Neural progenitor cell (in vitro differentiated cells): ENCODE measurements at regions not wholly inside any gene's neighbourhood (a gene's known extent, or its start where the extent isn't known, plus 50 kb on each side); places are given as distances from the start of the nearest gene placed in this dataset.

Experiments
- DNase-seq: peaks from one replicate; pipeline ENCODE4 v3.0.0-alpha.2; 2016; ENCODE audit warnings: low spot score
- H2AFZ ChIP-seq: fragments of 200-600 bp; sonication (generic); replicated peaks from 2 replicates; pipeline ENCODE4 v1.6.1; 2016; ENCODE audit warnings: antibody characterized with exemption
- H3F3A ChIP-seq: fragments of 200-600 bp; sonication (generic); 2 replicates; pipeline ENCODE4 v1.6.1; 2016; ENCODE audit warnings: antibody characterized with exemption, low read depth
- H3K27ac ChIP-seq: fragments of 200-600 bp; sonication (generic); 2 replicates; pipeline ENCODE4 v1.5.1; 2016; ENCODE audit warnings: mild to moderate bottlenecking
- H3K27me3 ChIP-seq: fragments of 200-600 bp; sonication (generic); 2 replicates; pipeline ENCODE4 v1.6.1; 2016; ENCODE audit warnings: mild to moderate bottlenecking, moderate library complexity
- H3K36me3 ChIP-seq: fragments of 200-600 bp; sonication (generic); 2 replicates; pipeline ENCODE4 v1.5.1; 2016
- H3K4me1 ChIP-seq: fragments of 200-600 bp; sonication (generic); 2 replicates; pipeline ENCODE4 v1.6.1; 2016; ENCODE audit warnings: mixed run types
- H3K4me2 ChIP-seq: fragments of 200-600 bp; sonication (generic); 2 replicates; pipeline ENCODE4 v1.6.1; 2016
- H3K4me3 ChIP-seq: fragments of 200-600 bp; sonication (generic); 2 replicates; pipeline ENCODE4 v1.5.1; 2016
- H3K79me2 ChIP-seq: fragments of 200-600 bp; sonication (generic); 2 replicates; pipeline ENCODE4 v1.6.1; 2016; ENCODE audit warnings: low read depth
- H3K9ac ChIP-seq: fragments of 200-600 bp; sonication (generic); 2 replicates; pipeline ENCODE4 v1.6.1; 2016
- H3K9me3 ChIP-seq: fragments of 200-600 bp; sonication (generic); 2 replicates; pipeline ENCODE4 v1.5.1; 2016; ENCODE audit warnings: low read depth
- H4K20me1 ChIP-seq: fragments of 200-600 bp; sonication (generic); 2 replicates; pipeline ENCODE4 v1.6.1; 2016; ENCODE audit warnings: low read depth
- H3K27ac Mint-ChIP-seq: 3 replicates; pipeline ENCODE4 v1.8.0; 2021; ENCODE audit warnings: mixed read lengths
- H3K27me3 Mint-ChIP-seq: 2 replicates; pipeline ENCODE4 v1.8.0; 2022; ENCODE audit warnings: low read depth, mild to moderate bottlenecking, inconsistent platforms, moderate library complexity, mixed read lengths; ENCODE audit not compliant: insufficient read depth
- H3K36me3 Mint-ChIP-seq: 3 replicates; pipeline ENCODE4 v1.8.0; 2021; ENCODE audit warnings: mixed read lengths
- H3K4me1 Mint-ChIP-seq: 3 replicates; pipeline ENCODE4 v1.8.0; 2021; ENCODE audit warnings: mixed read lengths
- H3K4me3 Mint-ChIP-seq: 3 replicates; pipeline ENCODE4 v1.8.0; 2021; ENCODE audit warnings: mild to moderate bottlenecking, moderate library complexity, mixed read lengths
- H3K9me3 Mint-ChIP-seq: 3 replicates; pipeline ENCODE4 v1.8.0; 2020; ENCODE audit warnings: mixed read lengths
- CTCF ChIP-seq: fragments of 200-600 bp; sonication (generic); IDR thresholded peaks from 2 replicates; pipeline ENCODE4 v1.5.1; 2017; ENCODE audit warnings: antibody characterized with exemption, mild to moderate bottlenecking
- EZH2 ChIP-seq: fragments of 200-600 bp; sonication (generic); IDR thresholded peaks from 2 replicates; pipeline ENCODE4 v1.6.1; 2017; ENCODE audit warnings: antibody characterized with exemption, mild to moderate bottlenecking, moderate library complexity
- EZH2phosphoT487 ChIP-seq: fragments of 200-600 bp; sonication (generic); IDR thresholded peaks from 2 replicates; pipeline ENCODE4 v1.6.1; 2017; ENCODE audit warnings: antibody characterized with exemption

GRCh38 chr1:117683571-117684285, 77.9 kb downstream of the TENT5C start:
- Mint-ChIP-seq H3K27ac (no peak overlapping the region), H3K9me3 (no peaks in the 10 kb centered on the region), H3K4me1 (no peaks in the 10 kb centered on the region), H3K36me3 (no peaks in the 10 kb centered on the region), H3K27me3 (peaks cover 2% of the 10 kb centered on the region), H3K4me3 (no peak overlapping the region)
- Histone ChIP-seq H3K9ac (no peak overlapping the region), H3K4me1 (peaks cover 5% of the 10 kb centered on the region), H3K27me3 (no peaks in the 10 kb centered on the region), H3F3A (no peaks in the 10 kb centered on the region), H2AFZ (no peak overlapping the region), H3K36me3 (no peaks in the 10 kb centered on the region), H3K27ac (no peak overlapping the region), H3K4me3 (no peak overlapping the region), H3K79me2 (no peaks in the 10 kb centered on the region), H3K4me2 (no peak overlapping the region), H4K20me1 (no peaks in the 10 kb centered on the region), H3K9me3 (no peaks in the 10 kb centered on the region)
- no peak for DNase-seq
- TF ChIP-seq CTCF (no peak), EZH2phosphoT487 (no peak), EZH2 (no peak)

GRCh38 chr1:117685936-117686806, 80.3 kb downstream of the TENT5C start:
- Histone ChIP-seq H3F3A (no peaks in the 10 kb centered on the region), H3K4me2 (no peak overlapping the region)

GRCh38 chr1:117686907-117687306, 81.1 kb downstream of the TENT5C start:
- DNase-seq = no peak
- TF ChIP-seq EZH2 (no peak), EZH2phosphoT487 (no peak), CTCF (no peak)
- H3K9me3 Mint-ChIP-seq = no peaks in the 10 kb centered on the region
- Histone ChIP-seq H4K20me1 (no peaks in the 10 kb centered on the region), H3F3A (no peaks in the 10 kb centered on the region), H3K4me2 (no peak overlapping the region), H3K27ac (no peak overlapping the region), H3K79me2 (no peaks in the 10 kb centered on the region), H3K36me3 (no peaks in the 10 kb centered on the region), H3K9ac (no peak overlapping the region), H3K27me3 (no peaks in the 10 kb centered on the region), H3K4me1 (no peaks in the 10 kb centered on the region), H3K9me3 (no peaks in the 10 kb centered on the region), H2AFZ (no peak overlapping the region), H3K4me3 (no peak overlapping the region)
- no peak overlapping the region for H3K4me3 Mint-ChIP-seq
- peaks cover 2% of the 10 kb centered on the region for H3K27me3 Mint-ChIP-seq
- H3K27ac Mint-ChIP-seq = no peak overlapping the region
- H3K4me1 Mint-ChIP-seq = peaks cover 3% of the 10 kb centered on the region
- no peaks in the 10 kb centered on the region for H3K36me3 Mint-ChIP-seq

More at GRCh38 chr1:117685936-117686806, 80.3 kb downstream of the TENT5C start:
- Mint-ChIP-seq H3K9me3 (no peaks in the 10 kb centered on the region), H3K4me1 (peaks cover 3% of the 10 kb centered on the region), H3K27me3 (peaks cover 2% of the 10 kb centered on the region), H3K36me3 (no peaks in the 10 kb centered on the region), H3K27ac (no peak overlapping the region), H3K4me3 (no peak overlapping the region)
- no peaks in the 10 kb centered on the region for H3K9me3 ChIP-seq
- TF ChIP-seq EZH2 (no peak), EZH2phosphoT487 (no peak), CTCF (no peak)
- H4K20me1 ChIP-seq = no peaks in the 10 kb centered on the region
- no peak overlapping the region for H2AFZ ChIP-seq
- no peaks in the 10 kb centered on the region for H3K27me3 ChIP-seq
- no peak overlapping the region for H3K27ac ChIP-seq
- no peaks in the 10 kb centered on the region for H3K4me1 ChIP-seq
- no peak overlapping the region for H3K4me3 ChIP-seq
- no peak overlapping the region for H3K9ac ChIP-seq
- DNase-seq = no peak
- H3K79me2 ChIP-seq = no peaks in the 10 kb centered on the region
- H3K36me3 ChIP-seq = no peaks in the 10 kb centered on the region
